CD4-positive, alpha-beta T cell (primary cell): ENCODE measurements at regions not wholly inside any gene's neighbourhood (a gene's known extent, or its start where the extent isn't known, plus 50 kb on each side); places are given as distances from the start of the nearest gene placed in this dataset.

Experiments used
- ATAC-seq: fragments of 200-7000 bp; cut with Tn5 transposase; one replicate; pipeline ENCODE4 v1.10.0; 2022; ENCODE audit warnings: mild to moderate bottlenecking; ENCODE audit not compliant: poor library complexity
- CTCF ChIA-PET: fragments of 350-600 bp; sonication (Branson Sonifier 250); formaldehyde crosslinking; loops from one replicate; lab custom pipeline; 2021; ENCODE audit warnings: antibody characterized with exemption, inconsistent platforms; lab: Charles Lee
- POLR2A ChIA-PET: fragments of 350-600 bp; sonication (Branson Sonifier 250); formaldehyde crosslinking; loops from one replicate; lab custom pipeline; 2021; ENCODE audit warnings: antibody characterized with exemption, inconsistent platforms; lab: Charles Lee
- DNase-seq, 14 experiments: peaks; one replicate each; pipeline ENCODE4 v3.0.0-alpha.2; 2013 to 2020; ENCODE audit warnings: mixed read lengths in 2 of 14
- H3K27ac ChIP-seq, 2 donors: one replicate each; pipeline versions ENCODE4 v1.5.1 to v1.7.0; 2013; ENCODE audit warnings: low read length in 2 of 2, low read depth in 1 of 2, mild to moderate bottlenecking in 1 of 2
- H3K27me3 ChIP-seq, 2 experiments: 1 replicate in 1 of 2; 2 replicates in 1 of 2; pipeline versions ENCODE4 v1.6.1 to v1.7.0; 2013; ENCODE audit warnings: low read length in 2 of 2, control low read depth in 1 of 2, mild to moderate bottlenecking in 1 of 2, moderate library complexity in 1 of 2; ENCODE audit not compliant: insufficient read depth in 2 of 2, control insufficient read depth in 1 of 2
- H3K36me3 ChIP-seq: one replicate; pipeline ENCODE4 v1.6.1; 2013; ENCODE audit warnings: low read length, control low read depth; ENCODE audit not compliant: insufficient read depth
- H3K4me1 ChIP-seq: one replicate; pipeline ENCODE4 v1.6.1; 2013; ENCODE audit warnings: low read length, control low read depth; ENCODE audit not compliant: insufficient read depth
- H3K4me3 ChIP-seq: one replicate; pipeline ENCODE4 v1.5.1; 2013; ENCODE audit warnings: mild to moderate bottlenecking, low read length, moderate library complexity
- H3K9me3 ChIP-seq, 2 experiments: 1 replicate in 1 of 2; 2 replicates in 1 of 2; pipeline versions ENCODE4 v1.6.1 to v1.7.0; 2013; ENCODE audit warnings: low read length in 2 of 2, mild to moderate bottlenecking in 2 of 2, control low read depth in 1 of 2, moderate library complexity in 1 of 2; ENCODE audit not compliant: control insufficient read depth in 1 of 2, insufficient read depth in 1 of 2
- H3K27ac Mint-ChIP-seq: one replicate; pipeline ENCODE4 v1.8.0; 2020; ENCODE audit warnings: mixed read lengths
- H3K27me3 Mint-ChIP-seq: one replicate; pipeline ENCODE4 v1.8.0; 2021; ENCODE audit warnings: mixed read lengths
- H3K36me3 Mint-ChIP-seq: one replicate; pipeline ENCODE4 v1.8.0; 2021; ENCODE audit warnings: low read depth, mixed read lengths
- H3K4me1 Mint-ChIP-seq: one replicate; pipeline ENCODE4 v1.8.0; 2021; ENCODE audit warnings: low read depth, mixed read lengths
- H3K4me3 Mint-ChIP-seq: one replicate; pipeline ENCODE4 v1.8.0; 2020; ENCODE audit warnings: mild to moderate bottlenecking, mixed read lengths
- H3K9me3 Mint-ChIP-seq: one replicate; pipeline ENCODE4 v1.8.0; 2020; ENCODE audit warnings: mixed read lengths
- intact Hi-C, 2 experiments: fragments of 100-400 bp; cut with DNase I in 1 of 2; cut with micrococcal nuclease in 1 of 2; formaldehyde crosslinking; loops; one replicate each; pipeline versions ENCODE4 v1.15.1 to v1.9.0; 2023 to 2025; cut with DNase I, micrococcal nuclease
- TF ChIP-seq, protein P1 (sequence below): fragments of 200-600 bp; IDR thresholded peaks from one replicate; pipeline ENCODE4 v1.8.0; 2022; ENCODE audit warnings: antibody characterized with exemption, mild to moderate bottlenecking

GRCh38 chr1:76744989-76745388, 122.3 kb upstream of the ST6GALNAC5 start:
- TF ChIP-seq, protein P1, sequence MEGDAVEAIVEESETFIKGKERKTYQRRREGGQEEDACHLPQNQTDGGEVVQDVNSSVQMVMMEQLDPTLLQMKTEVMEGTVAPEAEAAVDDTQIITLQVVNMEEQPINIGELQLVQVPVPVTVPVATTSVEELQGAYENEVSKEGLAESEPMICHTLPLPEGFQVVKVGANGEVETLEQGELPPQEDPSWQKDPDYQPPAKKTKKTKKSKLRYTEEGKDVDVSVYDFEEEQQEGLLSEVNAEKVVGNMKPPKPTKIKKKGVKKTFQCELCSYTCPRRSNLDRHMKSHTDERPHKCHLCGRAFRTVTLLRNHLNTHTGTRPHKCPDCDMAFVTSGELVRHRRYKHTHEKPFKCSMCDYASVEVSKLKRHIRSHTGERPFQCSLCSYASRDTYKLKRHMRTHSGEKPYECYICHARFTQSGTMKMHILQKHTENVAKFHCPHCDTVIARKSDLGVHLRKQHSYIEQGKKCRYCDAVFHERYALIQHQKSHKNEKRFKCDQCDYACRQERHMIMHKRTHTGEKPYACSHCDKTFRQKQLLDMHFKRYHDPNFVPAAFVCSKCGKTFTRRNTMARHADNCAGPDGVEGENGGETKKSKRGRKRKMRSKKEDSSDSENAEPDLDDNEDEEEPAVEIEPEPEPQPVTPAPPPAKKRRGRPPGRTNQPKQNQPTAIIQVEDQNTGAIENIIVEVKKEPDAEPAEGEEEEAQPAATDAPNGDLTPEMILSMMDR = no peak
- Histone ChIP-seq H3K4me3 (no peak overlapping the region), H3K27ac (no peak overlapping the region), H3K36me3 (no peaks in the 10 kb centered on the region), H3K27me3 (no peaks in the 10 kb centered on the region), H3K4me1 (no peaks in the 10 kb centered on the region), H3K9me3 (peaks cover 5 to 12% of the 10 kb centered on the region in 2 experiments)
- H3K27ac Mint-ChIP-seq = no peak overlapping the region
- CTCF ChIA-PET = no interaction called here
- POLR2A ChIA-PET = no interaction called here
- no peak for ATAC-seq
- peaks cover 27% of the 10 kb centered on the region for H3K27me3 Mint-ChIP-seq
- H3K36me3 Mint-ChIP-seq = no peaks in the 10 kb centered on the region
- no peak overlapping the region for H3K4me3 Mint-ChIP-seq
- no peaks in the 10 kb centered on the region for H3K4me1 Mint-ChIP-seq
- H3K9me3 Mint-ChIP-seq = no peaks in the 10 kb centered on the region
- DNase-seq = no peak
- intact Hi-C loops = no loop called here

DNA sequence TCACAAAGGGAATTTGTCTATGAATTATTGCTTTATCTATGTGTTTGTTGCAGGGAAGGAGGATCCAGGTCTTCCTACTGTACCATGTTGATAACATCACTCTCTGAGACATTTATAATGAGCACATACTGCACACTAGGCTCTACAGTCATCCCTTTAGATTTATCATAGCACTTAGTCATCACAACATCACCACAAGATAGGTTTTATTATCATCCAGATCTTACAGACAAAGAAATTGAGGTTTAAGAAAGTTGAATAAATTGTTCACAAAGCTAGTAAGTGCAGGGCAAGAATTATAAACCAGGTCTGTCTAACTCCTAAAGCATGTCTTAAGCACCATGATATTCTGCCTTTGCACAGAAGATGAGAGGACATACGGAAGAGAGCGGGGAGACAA, 121.1 kb upstream of the ST6GALNAC5 start:
- H3K4me1 Mint-ChIP-seq = no peaks in the 10 kb centered on the region
- no peak overlapping the region for H3K4me3 ChIP-seq
- TF ChIP-seq, protein P1 = no peak
- POLR2A ChIA-PET = no interaction called here
- no peak overlapping the region for H3K4me3 Mint-ChIP-seq
- H3K36me3 ChIP-seq = no peaks in the 10 kb centered on the region
- CTCF ChIA-PET = no interaction called here
- DNase-seq (no peak), ATAC-seq (no peak)
- H3K36me3 Mint-ChIP-seq = no peaks in the 10 kb centered on the region
- intact Hi-C loops = no loop called here
- H3K27me3 ChIP-seq = no peaks in the 10 kb centered on the region
- no peaks in the 10 kb centered on the region for H3K9me3 Mint-ChIP-seq
- no peak overlapping the region for H3K27ac Mint-ChIP-seq
- H3K9me3 ChIP-seq = peaks cover 5 to 12% of the 10 kb centered on the region in 2 experiments
- H3K27me3 Mint-ChIP-seq = peaks cover 33% of the 10 kb centered on the region
- no peak overlapping the region for H3K27ac ChIP-seq
- H3K4me1 ChIP-seq = no peaks in the 10 kb centered on the region

GRCh38 chr1:76754730-76755129, 112.5 kb upstream of the ST6GALNAC5 start:
- POLR2A ChIA-PET = no interaction called here
- no peaks in the 10 kb centered on the region for H3K4me1 Mint-ChIP-seq
- no peaks in the 10 kb centered on the region for H3K9me3 ChIP-seq
- no peak overlapping the region for H3K27ac Mint-ChIP-seq
- TF ChIP-seq, protein P1 = no peak
- no peak overlapping the region for H3K4me3 Mint-ChIP-seq
- no peaks in the 10 kb centered on the region for H3K36me3 ChIP-seq
- H3K9me3 Mint-ChIP-seq = no peaks in the 10 kb centered on the region
- no peak overlapping the region for H3K4me3 ChIP-seq
- no peaks in the 10 kb centered on the region for H3K36me3 Mint-ChIP-seq
- no peak overlapping the region for H3K27ac ChIP-seq
- peaks cover 30% of the 10 kb centered on the region for H3K27me3 Mint-ChIP-seq
- H3K27me3 ChIP-seq = peaks cover 0 to 3% of the 10 kb centered on the region in 2 experiments
- ATAC-seq (no peak), DNase-seq (no peak)
- CTCF ChIA-PET = no interaction called here
- intact Hi-C loops = no loop called here
- no peaks in the 10 kb centered on the region for H3K4me1 ChIP-seq
